Activated naive CD4-positive, alpha-beta T cell treated with anti-CD3 and anti-CD28 coated beads, Interleukin-2, amount 50 U/mL, for 24 hours (primary cell): ENCODE measurements at regions not wholly inside any gene's neighbourhood (a gene's known extent, or its start where the extent isn't known, plus 50 kb on each side); places are given as distances from the start of the nearest gene placed in this dataset.
"Not testable (repeated sequence)": the region's sequence is repeated elsewhere in the genome, so short reads cannot be mapped to it uniquely, and the experiment has no call there.

Experiments
- H3K27ac Mint-ChIP-seq: one replicate; pipeline ENCODE4 v1.8.0; 2021; ENCODE audit warnings: mild to moderate bottlenecking, mixed read lengths
- H3K27me3 Mint-ChIP-seq: one replicate; pipeline ENCODE4 v1.8.0; 2021; ENCODE audit warnings: mixed read lengths
- H3K36me3 Mint-ChIP-seq: one replicate; pipeline ENCODE4 v1.8.0; 2021; ENCODE audit warnings: mixed read lengths
- H3K4me1 Mint-ChIP-seq: one replicate; pipeline ENCODE4 v1.8.0; 2021; ENCODE audit warnings: mixed read lengths
- H3K4me3 Mint-ChIP-seq: one replicate; pipeline ENCODE4 v1.8.0; 2021; ENCODE audit warnings: mild to moderate bottlenecking, mixed read lengths
- H3K9me3 Mint-ChIP-seq: one replicate; pipeline ENCODE4 v1.8.0; 2021; ENCODE audit warnings: mixed read lengths

GRCh38 chr3:87792534-87793336, 266.1 kb downstream of the CGGBP1 start, which contains the start of gene HTR1F:
Gene HTR1F (plus strand): TSS chr3:87792706.
- no peaks in the 10 kb centered on the region for H3K36me3 Mint-ChIP-seq
- H3K9me3 Mint-ChIP-seq = no peaks in the 10 kb centered on the region
- H3K4me1 Mint-ChIP-seq = peaks cover 29% of the 10 kb centered on the region
- H3K27ac Mint-ChIP-seq = no peak within 1 kb of the TSS
- peaks cover 63% of the 10 kb centered on the region for H3K27me3 Mint-ChIP-seq
- peak within 1 kb of the TSS; percentile 55 for H3K4me3 Mint-ChIP-seq

DNA sequence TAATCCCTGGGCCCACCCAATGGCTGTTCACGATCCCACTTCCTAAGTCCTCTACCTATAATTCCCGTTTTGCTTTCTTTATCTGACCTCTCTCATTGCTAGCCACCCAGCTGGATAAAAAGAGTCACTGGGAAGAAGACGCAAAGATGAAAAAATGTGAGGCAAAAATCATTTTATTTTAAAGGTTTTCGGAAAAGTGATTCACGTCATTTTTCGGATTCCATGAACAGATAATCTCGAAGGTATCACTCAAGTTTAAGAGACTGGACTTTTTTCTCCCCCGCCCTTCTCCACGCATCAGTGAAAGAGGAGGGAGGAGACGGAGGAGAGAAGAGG, 266.6 kb downstream of the CGGBP1 start:
- Mint-ChIP-seq H3K27ac (no peak overlapping the region), H3K4me3 (peak overlapping the region; percentile 55), H3K27me3 (peaks cover 61% of the 10 kb centered on the region), H3K4me1 (peaks cover 29% of the 10 kb centered on the region), H3K9me3 (no peaks in the 10 kb centered on the region), H3K36me3 (no peaks in the 10 kb centered on the region)

- Mint-ChIP-seq H3K9me3 (no peaks in the 10 kb centered on the region), H3K27me3 (peaks cover 57% of the 10 kb centered on the region)
Measured at GRCh38 chr3:87791248-87792027, 267.4 kb downstream of the CGGBP1 start.

GRCh38 chr3:87789049-87789448, 269.8 kb downstream of the CGGBP1 start:
- H3K36me3 Mint-ChIP-seq, H3K27ac Mint-ChIP-seq, H3K4me3 Mint-ChIP-seq, H3K9me3 Mint-ChIP-seq: not testable (repeated sequence)
- Mint-ChIP-seq H3K27me3 (peaks cover 41% of the 10 kb centered on the region), H3K4me1 (peaks cover 16% of the 10 kb centered on the region)

More at GRCh38 chr3:87791248-87792027, 267.4 kb downstream of the CGGBP1 start:
- Mint-ChIP-seq H3K36me3 (no peaks in the 10 kb centered on the region), H3K4me1 (peaks cover 23% of the 10 kb centered on the region), H3K4me3 (no peak overlapping the region), H3K27ac (no peak overlapping the region)

- peaks cover 14% of the 10 kb centered on the region for H3K4me1 Mint-ChIP-seq
Measured at GRCh38 chr3:87788516-87788915, 270.3 kb downstream of the CGGBP1 start.

DNA sequence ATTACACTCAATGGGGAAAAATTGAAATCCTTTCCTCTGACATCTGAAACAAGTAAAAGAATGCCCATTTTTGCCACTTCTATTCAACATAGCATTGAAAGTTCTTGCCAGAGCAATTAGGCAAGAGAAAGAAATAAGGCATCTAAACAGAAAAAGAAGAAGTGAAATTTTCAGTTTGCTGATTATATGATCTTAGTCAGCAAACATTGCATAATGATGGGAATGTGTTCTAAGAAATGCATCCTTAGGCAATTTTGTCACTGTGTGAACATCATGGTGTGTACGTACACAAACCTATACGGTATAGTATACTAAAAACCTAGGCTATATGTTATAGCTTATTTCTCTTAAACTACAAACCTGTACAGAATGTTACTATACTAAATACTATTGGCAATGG, 278.0 kb downstream of the CGGBP1 start:
- H3K4me1 Mint-ChIP-seq = no peaks in the 10 kb centered on the region
- no peaks in the 10 kb centered on the region for H3K9me3 Mint-ChIP-seq
- no peak overlapping the region for H3K27ac Mint-ChIP-seq
- peaks cover 2% of the 10 kb centered on the region for H3K36me3 Mint-ChIP-seq
- H3K27me3 Mint-ChIP-seq = peaks cover 19% of the 10 kb centered on the region
- H3K4me3 Mint-ChIP-seq = no peak overlapping the region

More at GRCh38 chr3:87788516-87788915, 270.3 kb downstream of the CGGBP1 start:
- H3K36me3 Mint-ChIP-seq = no peaks in the 10 kb centered on the region
- H3K4me3 Mint-ChIP-seq = no peak overlapping the region
- H3K27me3 Mint-ChIP-seq = peaks cover 37% of the 10 kb centered on the region
- H3K9me3 Mint-ChIP-seq = no peaks in the 10 kb centered on the region
- no peak overlapping the region for H3K27ac Mint-ChIP-seq

DNA sequence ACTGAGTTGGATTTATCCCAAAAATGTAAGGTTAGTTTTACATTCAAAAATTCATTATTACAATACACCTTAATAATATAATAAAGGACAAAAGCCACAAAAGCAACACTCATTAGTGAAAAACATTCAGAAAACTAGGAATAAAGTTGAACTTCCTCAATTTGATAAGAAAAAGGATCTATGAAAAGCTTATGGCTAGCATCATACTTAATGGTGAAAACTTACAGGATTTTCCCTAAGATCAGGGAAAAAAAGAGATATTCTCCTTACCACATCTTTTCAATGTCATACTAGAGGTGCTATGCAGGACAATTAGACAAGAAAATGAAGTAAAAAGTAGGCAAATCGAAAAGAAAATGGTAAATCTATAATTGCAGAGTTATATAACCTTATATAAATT, 279.9 kb downstream of the CGGBP1 start:
- Mint-ChIP-seq H3K27me3 (peaks cover 22% of the 10 kb centered on the region), H3K9me3 (no peaks in the 10 kb centered on the region), H3K4me3 (no peak overlapping the region), H3K27ac (no peak overlapping the region), H3K36me3 (peaks cover 2% of the 10 kb centered on the region), H3K4me1 (no peaks in the 10 kb centered on the region)

DNA sequence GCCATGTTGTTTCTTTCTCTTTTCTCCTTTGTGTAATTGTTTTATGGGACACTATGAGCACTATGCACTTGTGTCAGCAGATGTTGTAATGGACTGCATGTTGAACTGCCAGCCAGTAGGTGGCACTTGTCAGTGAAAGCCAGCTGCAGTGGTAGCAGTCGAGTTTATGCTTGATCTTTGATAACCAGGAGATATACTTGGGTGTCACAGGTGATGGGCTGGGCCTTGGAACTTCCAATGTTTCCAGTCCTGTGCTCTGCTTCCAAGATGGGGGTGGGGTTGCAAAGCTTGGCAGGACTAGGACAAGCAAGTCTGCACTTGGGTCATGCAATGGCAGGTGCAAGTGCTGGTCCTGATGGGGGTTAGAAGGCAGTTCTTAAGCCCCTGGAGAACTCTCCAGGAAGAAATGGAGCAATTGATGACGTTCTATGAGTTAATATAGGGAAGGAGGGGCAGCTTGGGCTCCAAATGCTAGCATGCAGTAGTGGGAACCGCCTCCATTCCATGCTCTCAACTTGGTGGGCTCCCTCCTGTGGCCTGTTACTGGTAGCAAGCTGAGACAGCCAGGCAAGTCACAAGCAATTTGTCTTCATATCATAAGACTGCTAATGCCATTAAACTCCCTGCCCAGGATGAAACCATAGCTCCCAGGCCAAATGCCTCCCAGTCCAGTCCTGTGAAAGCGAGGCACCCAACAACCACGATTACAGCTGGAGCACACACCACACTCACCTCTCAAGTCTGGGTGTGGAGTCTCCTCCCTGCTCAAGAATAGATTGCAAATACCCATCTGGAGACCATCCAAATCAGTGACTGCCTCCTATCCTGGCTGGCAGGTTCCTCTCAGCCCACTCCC, 287.2 kb downstream of the CGGBP1 start:
- Mint-ChIP-seq H3K36me3 (no peaks in the 10 kb centered on the region), H3K4me1 (no peaks in the 10 kb centered on the region), H3K27ac (no peak overlapping the region), H3K4me3 (no peak overlapping the region), H3K27me3 (peaks cover 11% of the 10 kb centered on the region), H3K9me3 (no peaks in the 10 kb centered on the region)

GRCh38 chr3:87766721-87767120, 292.1 kb downstream of the CGGBP1 start:
- Mint-ChIP-seq H3K36me3 (no peaks in the 10 kb centered on the region), H3K9me3 (no peaks in the 10 kb centered on the region)

DNA sequence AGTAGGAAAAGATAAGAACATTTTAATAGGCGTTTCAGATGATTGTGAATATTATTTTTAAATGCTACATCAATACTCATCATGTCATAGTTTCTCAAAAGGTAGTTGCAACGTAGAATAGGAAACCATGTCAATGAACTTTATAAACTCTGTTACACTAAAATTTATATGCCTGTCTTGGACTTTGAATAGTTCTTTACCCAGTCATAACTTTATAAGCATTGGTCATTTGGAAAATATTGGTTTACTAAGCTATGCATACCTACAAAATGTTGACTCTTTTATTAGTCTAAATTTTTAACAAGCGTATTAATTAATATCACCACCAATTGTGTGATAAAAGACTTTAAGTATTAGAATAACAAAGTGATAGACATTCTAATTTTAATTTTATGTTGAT, 293.5 kb downstream of the CGGBP1 start:
- no peaks in the 10 kb centered on the region for H3K9me3 Mint-ChIP-seq
- no peaks in the 10 kb centered on the region for H3K4me1 Mint-ChIP-seq
- H3K36me3 Mint-ChIP-seq = no peaks in the 10 kb centered on the region
- H3K27me3 Mint-ChIP-seq = no peaks in the 10 kb centered on the region
- no peak overlapping the region for H3K27ac Mint-ChIP-seq
- H3K4me3 Mint-ChIP-seq = no peak overlapping the region

More at GRCh38 chr3:87766721-87767120, 292.1 kb downstream of the CGGBP1 start:
- Mint-ChIP-seq H3K4me1 (no peaks in the 10 kb centered on the region), H3K4me3 (no peak overlapping the region), H3K27ac (no peak overlapping the region), H3K27me3 (peaks cover 4% of the 10 kb centered on the region)

- no peaks in the 10 kb centered on the region for H3K9me3 Mint-ChIP-seq
- H3K4me3 Mint-ChIP-seq = no peak overlapping the region
- peaks cover 3% of the 10 kb centered on the region for H3K27me3 Mint-ChIP-seq
- H3K27ac Mint-ChIP-seq = no peak overlapping the region
- H3K36me3 Mint-ChIP-seq = no peaks in the 10 kb centered on the region
- no peaks in the 10 kb centered on the region for H3K4me1 Mint-ChIP-seq
Measured at GRCh38 chr3:87761795-87762194, 297.0 kb downstream of the CGGBP1 start.

DNA sequence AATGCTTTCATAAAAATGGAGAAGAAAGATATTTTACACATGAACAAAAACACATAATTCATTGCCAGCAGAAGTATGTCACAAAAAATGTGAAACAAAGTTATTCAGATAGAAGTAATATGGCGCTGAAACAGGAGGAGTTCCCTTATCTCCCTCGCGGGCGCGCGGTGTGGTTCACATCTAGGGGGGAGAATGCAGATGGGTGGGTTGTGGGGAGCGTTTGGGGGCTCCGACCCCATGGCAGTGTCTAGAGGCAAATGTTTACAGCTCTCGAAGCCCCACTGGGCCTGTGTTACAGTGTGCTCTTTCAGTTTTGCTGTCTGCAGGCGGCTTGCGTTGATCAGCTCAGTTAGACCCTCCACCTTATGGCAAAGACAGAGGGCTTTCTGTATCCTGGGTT, 297.5 kb downstream of the CGGBP1 start:
- Mint-ChIP-seq H3K27me3 (peaks cover 6% of the 10 kb centered on the region), H3K4me1 (no peaks in the 10 kb centered on the region), H3K4me3 (no peak overlapping the region), H3K9me3 (no peaks in the 10 kb centered on the region), H3K27ac (no peak overlapping the region), H3K36me3 (no peaks in the 10 kb centered on the region)

GRCh38 chr3:87756616-87757015, 302.2 kb downstream of the CGGBP1 start:
- Mint-ChIP-seq H3K36me3 (no peaks in the 10 kb centered on the region), H3K4me1 (no peaks in the 10 kb centered on the region), H3K4me3 (no peak overlapping the region), H3K27ac (no peak overlapping the region), H3K9me3 (no peaks in the 10 kb centered on the region), H3K27me3 (peaks cover 10% of the 10 kb centered on the region)

DNA sequence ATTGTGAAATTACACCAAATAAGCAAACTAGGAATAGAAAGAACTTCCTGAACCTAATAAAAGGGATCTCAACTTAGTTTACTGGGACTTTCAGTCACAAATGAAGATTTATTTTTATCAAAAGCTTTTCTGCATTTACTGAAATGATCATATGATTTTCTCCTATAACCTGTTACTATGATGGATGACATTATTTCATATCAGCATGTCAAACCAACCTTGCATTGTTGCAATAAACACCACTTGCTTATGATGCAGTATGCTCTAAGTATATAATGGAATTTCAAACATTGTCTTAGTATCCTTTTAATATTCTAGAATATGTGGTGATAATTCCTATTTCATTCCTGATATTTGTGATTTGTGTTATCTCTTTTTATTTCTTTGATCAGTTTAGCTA, 303.0 kb downstream of the CGGBP1 start:
- Mint-ChIP-seq H3K27ac (no peak overlapping the region), H3K4me1 (no peaks in the 10 kb centered on the region), H3K4me3 (no peak overlapping the region), H3K9me3 (no peaks in the 10 kb centered on the region), H3K27me3 (peaks cover 12% of the 10 kb centered on the region), H3K36me3 (no peaks in the 10 kb centered on the region)

GRCh38 chr3:87742250-87742649, 316.6 kb downstream of the CGGBP1 start:
- no peak overlapping the region for H3K4me3 Mint-ChIP-seq
- H3K27ac Mint-ChIP-seq = no peak overlapping the region
- no peaks in the 10 kb centered on the region for H3K4me1 Mint-ChIP-seq
- H3K9me3 Mint-ChIP-seq = peaks cover 10% of the 10 kb centered on the region
- no peaks in the 10 kb centered on the region for H3K36me3 Mint-ChIP-seq
- H3K27me3 Mint-ChIP-seq = peaks cover 4% of the 10 kb centered on the region
